ENCODE measurements at regions not wholly inside any gene's neighbourhood (a gene's known extent, or its start where the extent isn't known, plus 50 kb on each side); places are given as distances from the start of the nearest gene placed in this dataset.

- Mint-ChIP-seq H3K9me3 (no peaks in the 10 kb centered on the region), H3K4me3 (no peak overlapping the region)
Observed at GRCh38 chr15:77545058-77545457, 87.7 kb downstream of the LINGO1 start.

GRCh38 chr15:77544162-77544561, 88.5 kb downstream of the LINGO1 start:
- DNase-seq (no peak), ATAC-seq (no peak)
- Mint-ChIP-seq H3K27me3 (peaks cover 14% of the 10 kb centered on the region), H3K9me3 (no peaks in the 10 kb centered on the region), H3K4me3 (no peak overlapping the region), H3K4me1 (peaks cover 25% of the 10 kb centered on the region), H3K27ac (peak overlapping the region in 1 of 2 donors; percentile 53)

More at GRCh38 chr15:77545058-77545457, 87.7 kb downstream of the LINGO1 start:
- DNase-seq (no peak), ATAC-seq (no peak)
- peaks cover 14% of the 10 kb centered on the region for H3K27me3 Mint-ChIP-seq
- peaks cover 26% of the 10 kb centered on the region for H3K4me1 Mint-ChIP-seq
- no peak overlapping the region for H3K27ac Mint-ChIP-seq

GRCh38 chr15:77543159-77543882, 89.4 kb downstream of the LINGO1 start:
- Mint-ChIP-seq H3K27me3 (peaks cover 14% of the 10 kb centered on the region), H3K4me1 (peaks cover 17% of the 10 kb centered on the region), H3K27ac (peak overlapping the region; percentile 14 to 79), H3K9me3 (no peaks in the 10 kb centered on the region), H3K4me3 (peak overlapping the region; percentile 75 to 85)
- DNase-seq (peak; percentile 79 to 82), ATAC-seq (peak; percentile 90)

- ATAC-seq (no peak), DNase-seq (no peak)
- peak overlapping the region in 1 of 2 donors; percentile 79 for H3K27ac Mint-ChIP-seq
Observed at GRCh38 chr15:77542491-77543001, 90.2 kb downstream of the LINGO1 start.

GRCh38 chr15:77541421-77542181, 91.1 kb downstream of the LINGO1 start:
- Mint-ChIP-seq H3K27ac (no peak overlapping the region), H3K4me3 (no peak overlapping the region), H3K4me1 (peaks cover 16% of the 10 kb centered on the region), H3K27me3 (peaks cover 14% of the 10 kb centered on the region), H3K9me3 (no peaks in the 10 kb centered on the region)
- no peak for DNase-seq
- no peak for ATAC-seq

More at GRCh38 chr15:77542491-77543001, 90.2 kb downstream of the LINGO1 start:
- H3K27me3 Mint-ChIP-seq, result peaks cover 14% of the 10 kb centered on the region
- H3K4me1 Mint-ChIP-seq, result peaks cover 16% of the 10 kb centered on the region
- H3K9me3 Mint-ChIP-seq, result no peaks in the 10 kb centered on the region
- H3K4me3 Mint-ChIP-seq, result peak overlapping the region; percentile 75 to 85

- no peak overlapping the region for H3K4me3 Mint-ChIP-seq
- H3K4me1 Mint-ChIP-seq, result peaks cover 16% of the 10 kb centered on the region
- no peak overlapping the region for H3K27ac Mint-ChIP-seq
- H3K9me3 Mint-ChIP-seq, result no peaks in the 10 kb centered on the region
- no peak for DNase-seq
- no peak for ATAC-seq
- peaks cover 19% of the 10 kb centered on the region for H3K27me3 Mint-ChIP-seq
Observed at GRCh38 chr15:77540312-77541060, 92.2 kb downstream of the LINGO1 start.

GRCh38 chr15:77538793-77539497, 93.8 kb downstream of the LINGO1 start:
- H3K27me3 Mint-ChIP-seq, result peaks cover 8% of the 10 kb centered on the region
- ATAC-seq (no peak), DNase-seq (no peak)
- no peaks in the 10 kb centered on the region for H3K9me3 Mint-ChIP-seq
- H3K4me3 Mint-ChIP-seq, result no peak overlapping the region
- H3K27ac Mint-ChIP-seq, result no peak overlapping the region
- H3K4me1 Mint-ChIP-seq, result peaks cover 16% of the 10 kb centered on the region

- Mint-ChIP-seq H3K27ac (no peak overlapping the region), H3K4me3 (no peak overlapping the region), H3K9me3 (no peaks in the 10 kb centered on the region), H3K27me3 (peaks cover 8% of the 10 kb centered on the region), H3K4me1 (peaks cover 7% of the 10 kb centered on the region)
- DNase-seq (no peak), ATAC-seq (no peak)
Observed at GRCh38 chr15:77538027-77538451, 94.7 kb downstream of the LINGO1 start.

- H3K4me3 Mint-ChIP-seq, result no peak overlapping the region
- no peaks in the 10 kb centered on the region for H3K9me3 Mint-ChIP-seq
- no peaks in the 10 kb centered on the region for H3K4me1 Mint-ChIP-seq
- DNase-seq, result no peak
- H3K27ac Mint-ChIP-seq, result no peak overlapping the region
- no peak for ATAC-seq
- peaks cover 13% of the 10 kb centered on the region for H3K27me3 Mint-ChIP-seq
Observed at GRCh38 chr15:77537006-77537405, 95.7 kb downstream of the LINGO1 start.

- Mint-ChIP-seq H3K4me1 (no peaks in the 10 kb centered on the region), H3K4me3 (no peak overlapping the region), H3K27ac (peak overlapping the region in 1 of 2 donors; percentile 77), H3K9me3 (no peaks in the 10 kb centered on the region), H3K27me3 (peaks cover 24% of the 10 kb centered on the region)
- ATAC-seq (no peak), DNase-seq (no peak)
Observed at GRCh38 chr15:77535845-77536244, 96.9 kb downstream of the LINGO1 start.
